Sigmoid colon (tissue), 6 donors: ENCODE measurements at regions not wholly inside any gene's neighbourhood (a gene's known extent, or its start where the extent isn't known, plus 50 kb on each side); places are given as distances from the start of the nearest gene placed in this dataset.
A peak's percentile ranks its signal among the peaks of the same experiment; 100 is the strongest.

Experiments
- DNase-seq: peaks from one replicate; pipeline ENCODE4 v3.0.0-alpha.2; 2019
- H3K27ac ChIP-seq, 4 donors: fragments of 200-600 bp; sonication (generic); one replicate each; pipeline ENCODE4 v1.5.1; 2016 to 2019; ENCODE audit warnings: mild to moderate bottlenecking in 1 of 4
- H3K27me3 ChIP-seq, 3 donors: fragments of 200-600 bp; sonication (generic); one replicate each; pipeline ENCODE4 v1.5.1; 2019; ENCODE audit warnings: mild to moderate bottlenecking in 1 of 3
- H3K36me3 ChIP-seq, 4 donors: fragments of 200-600 bp; sonication (generic); one replicate each; pipeline ENCODE4 v1.5.1; 2016 to 2019
- H3K4me1 ChIP-seq, 4 donors: fragments of 200-600 bp; sonication (generic); one replicate each; pipeline ENCODE4 v1.5.1; 2017 to 2019
- H3K4me3 ChIP-seq, 4 donors: fragments of 200-600 bp; sonication (generic); one replicate each; pipeline ENCODE4 v1.5.1; 2017 to 2019; ENCODE audit warnings: mild to moderate bottlenecking in 2 of 4, moderate library complexity in 1 of 4
- H3K9me3 ChIP-seq, 4 donors: fragments of 200-600 bp in 3 of 4; sonication (generic) in 3 of 4; one replicate each; pipeline versions ENCODE4 v1.5.1 to v1.6.1; 2013 to 2019
- EP300 ChIP-seq, 4 donors: sonication (generic); formaldehyde crosslinking; IDR thresholded peaks; one replicate each; pipeline ENCODE4 v1.6.1; 2017; ENCODE audit warnings: antibody characterized with exemption in 4 of 4
- POLR2A ChIP-seq, 2 donors: fragments of 450-650 bp; IDR thresholded peaks; one replicate each; pipeline ENCODE4 v1.6.1; 2016; ENCODE audit warnings: antibody characterized with exemption in 2 of 2, mild to moderate bottlenecking in 2 of 2, moderate library complexity in 2 of 2
- POLR2AphosphoS5 ChIP-seq, 4 donors: sonication (generic); formaldehyde crosslinking; IDR thresholded peaks; one replicate each; pipeline ENCODE4 v1.6.1; 2017; ENCODE audit warnings: antibody characterized with exemption in 4 of 4
- WGBS, 2 donors: extraction: QIAGEN DNeasy Blood & Tissue Kit; methylation state at CpG; one replicate each; pipeline ENCODE4 v1.1.7; 2013; 5-methylcytosine and 5-hydroxymethylcytosine counted together
- intact Hi-C: fragments of 100-400 bp; cut with DNase I; formaldehyde crosslinking; loops from one replicate; pipeline ENCODE4 v1.15.1; 2023
- TF ChIP-seq, protein P1 (sequence below), 4 experiments: fragments of 450-650 bp in 3 of 4; fragments of 200-600 bp in 1 of 4; IDR thresholded peaks; one replicate each; pipeline ENCODE4 v1.5.1; 2016 to 2019; ENCODE audit warnings: antibody characterized with exemption in 4 of 4, mild to moderate bottlenecking in 3 of 4, moderate library complexity in 2 of 4
- donor health status: healthy with polysubstance abuse.
- donor health status: healthy.

GRCh38 chr15:47529241-47529640 lies 188.1 kb upstream of the SEMA6D start:
- no peak for TF ChIP-seq POLR2AphosphoS5 (IDR thresholded peaks at IDR 0.05)
- no peak for TF ChIP-seq POLR2A (IDR thresholded peaks at IDR 0.05)
- TF ChIP-seq, protein P1, sequence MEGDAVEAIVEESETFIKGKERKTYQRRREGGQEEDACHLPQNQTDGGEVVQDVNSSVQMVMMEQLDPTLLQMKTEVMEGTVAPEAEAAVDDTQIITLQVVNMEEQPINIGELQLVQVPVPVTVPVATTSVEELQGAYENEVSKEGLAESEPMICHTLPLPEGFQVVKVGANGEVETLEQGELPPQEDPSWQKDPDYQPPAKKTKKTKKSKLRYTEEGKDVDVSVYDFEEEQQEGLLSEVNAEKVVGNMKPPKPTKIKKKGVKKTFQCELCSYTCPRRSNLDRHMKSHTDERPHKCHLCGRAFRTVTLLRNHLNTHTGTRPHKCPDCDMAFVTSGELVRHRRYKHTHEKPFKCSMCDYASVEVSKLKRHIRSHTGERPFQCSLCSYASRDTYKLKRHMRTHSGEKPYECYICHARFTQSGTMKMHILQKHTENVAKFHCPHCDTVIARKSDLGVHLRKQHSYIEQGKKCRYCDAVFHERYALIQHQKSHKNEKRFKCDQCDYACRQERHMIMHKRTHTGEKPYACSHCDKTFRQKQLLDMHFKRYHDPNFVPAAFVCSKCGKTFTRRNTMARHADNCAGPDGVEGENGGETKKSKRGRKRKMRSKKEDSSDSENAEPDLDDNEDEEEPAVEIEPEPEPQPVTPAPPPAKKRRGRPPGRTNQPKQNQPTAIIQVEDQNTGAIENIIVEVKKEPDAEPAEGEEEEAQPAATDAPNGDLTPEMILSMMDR (IDR thresholded peaks at IDR 0.05): no peak
- TF ChIP-seq EP300 (IDR thresholded peaks at IDR 0.05): no peak
- Histone ChIP-seq H3K27ac (no peak overlapping the region), H3K36me3 (no peaks in the 10 kb centered on the region), H3K27me3 (no peaks in the 10 kb centered on the region), H3K4me3 (no peak overlapping the region), H3K4me1 (no peaks in the 10 kb centered on the region), H3K9me3 (no peaks in the 10 kb centered on the region)
- 81 to 89% methylated on average over 1 of the region's 1 CpG for WGBS, 2 donors
- no peak for DNase-seq
- intact Hi-C loops: no loop called here

DNA sequence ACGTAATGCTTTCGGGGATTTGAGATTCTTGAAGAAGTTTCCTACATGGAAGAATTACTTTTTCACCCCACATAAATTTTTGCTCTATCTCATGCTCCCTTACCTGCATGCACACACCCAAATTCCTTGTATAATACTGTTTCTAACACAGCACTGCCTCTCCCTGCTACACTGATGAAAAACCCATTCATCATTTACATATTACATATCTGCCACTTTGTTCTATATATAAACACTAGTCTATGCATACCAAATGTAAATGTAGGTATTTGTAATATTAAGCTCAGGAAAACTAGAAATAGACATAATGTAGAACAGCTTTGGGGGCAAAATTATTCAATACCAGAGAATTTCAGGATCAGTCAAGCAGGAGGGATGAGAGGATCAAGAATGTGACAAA lies 182.6 kb upstream of the SEMA6D start:
- no peak for TF ChIP-seq POLR2AphosphoS5 (IDR thresholded peaks at IDR 0.05)
- TF ChIP-seq, protein P1 (IDR thresholded peaks at IDR 0.05): no peak
- TF ChIP-seq EP300 (IDR thresholded peaks at IDR 0.05): no peak
- no peak for TF ChIP-seq POLR2A (IDR thresholded peaks at IDR 0.05)
- no peak for DNase-seq
- H3K27ac ChIP-seq: no peak overlapping the region
- no peaks in the 10 kb centered on the region for H3K4me1 ChIP-seq
- H3K36me3 ChIP-seq: no peaks in the 10 kb centered on the region
- no peaks in the 10 kb centered on the region for H3K9me3 ChIP-seq
- intact Hi-C loops: no loop called here
- H3K27me3 ChIP-seq: no peaks in the 10 kb centered on the region
- WGBS, 2 donors: 90 to 92% methylated on average over 2 of the region's 2 CpGs
- no peak overlapping the region for H3K4me3 ChIP-seq

- Histone ChIP-seq H3K4me1 (peaks cover 0 to 19% (median 11%) of the 10 kb centered on the region in 4 donors), H3K27ac (no peak overlapping the region), H3K9me3 (no peaks in the 10 kb centered on the region), H3K27me3 (no peaks in the 10 kb centered on the region), H3K4me3 (no peak overlapping the region), H3K36me3 (no peaks in the 10 kb centered on the region)
- 75 to 79% methylated on average over 2 of the region's 2 CpGs for WGBS, 2 donors
- no peak for TF ChIP-seq POLR2A (IDR thresholded peaks at IDR 0.05)
- TF ChIP-seq, protein P1 (IDR thresholded peaks at IDR 0.05): no peak
- no peak for TF ChIP-seq POLR2AphosphoS5 (IDR thresholded peaks at IDR 0.05)
- no peak for TF ChIP-seq EP300 (IDR thresholded peaks at IDR 0.05)
- no peak for DNase-seq
- intact Hi-C loops: no loop called here
These were observed 175.7 kb upstream of the SEMA6D start for GRCh38 chr15:47541562-47541961.

GRCh38 chr15:47542312-47542989 lies 174.9 kb upstream of the SEMA6D start:
- TF ChIP-seq POLR2A (IDR thresholded peaks at IDR 0.05) (no peak), POLR2AphosphoS5 (IDR thresholded peaks at IDR 0.05) (peak in 2 of 4 donors; percentile 10 to 48)
- Histone ChIP-seq H3K4me1 (peaks cover 0 to 19% (median 11%) of the 10 kb centered on the region in 4 donors), H3K4me3 (no peak overlapping the region), H3K36me3 (no peaks in the 10 kb centered on the region), H3K9me3 (no peaks in the 10 kb centered on the region), H3K27ac (peak overlapping the region in 1 of 4 donors; percentile 10), H3K27me3 (no peaks in the 10 kb centered on the region)
- intact Hi-C loops: no loop called here
- no peak for DNase-seq
- whole genome bisulfite sequencing, 2 donors: 45 to 69% methylated on average over 2 of the region's 2 CpGs

DNA sequence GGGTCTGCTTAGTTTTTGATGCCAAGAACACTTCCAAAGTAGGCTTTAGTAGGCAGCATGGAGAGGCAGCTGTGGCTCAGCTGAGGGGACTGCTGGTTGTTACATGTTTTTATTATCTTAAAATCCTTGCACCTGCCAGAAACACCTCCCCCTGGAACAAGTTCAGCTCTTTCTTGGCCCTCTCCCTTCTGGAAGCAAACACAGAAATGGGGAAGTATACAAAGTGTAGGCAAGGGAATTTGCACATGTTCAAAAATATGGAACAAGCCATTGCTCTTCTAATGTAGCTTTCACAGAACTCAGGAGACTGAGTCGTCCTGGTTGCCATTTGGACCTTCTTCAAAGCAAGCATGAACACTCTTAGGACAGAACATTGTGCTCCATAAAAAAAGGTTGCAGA lies 169.1 kb upstream of the SEMA6D start:
- TF ChIP-seq POLR2A (IDR thresholded peaks at IDR 0.05) (no peak), POLR2AphosphoS5 (IDR thresholded peaks at IDR 0.05) (no peak), EP300 (IDR thresholded peaks at IDR 0.05) (no peak)
- TF ChIP-seq, protein P1 (IDR thresholded peaks at IDR 0.05): no peak
- DNase-seq: no peak
- 14 to 58% methylated on average over 1 of the region's 1 CpG for WGBS, 2 donors
- intact Hi-C loops: no loop called here
- no peaks in the 10 kb centered on the region for H3K36me3 ChIP-seq
- H3K27me3 ChIP-seq: no peaks in the 10 kb centered on the region
- H3K9me3 ChIP-seq: no peaks in the 10 kb centered on the region
- H3K4me1 ChIP-seq: peaks cover 0 to 10% (median 2%) of the 10 kb centered on the region in 4 donors
- no peak overlapping the region for H3K27ac ChIP-seq
- H3K4me3 ChIP-seq: no peak overlapping the region
